ENCODE measurements at regions not wholly inside any gene's neighbourhood (a gene's known extent, or its start where the extent isn't known, plus 50 kb on each side); places are given as distances from the start of the nearest gene placed in this dataset.

- H3T11ph ChIP-seq (ENCODE audit: low read length): no peak overlapping the region
- Mint-ChIP-seq H3K4me1 (peaks cover 2 to 8% of the 10 kb centered on the region in 2 experiments), H3K27ac (no peak overlapping the region), H3K27me3 (ENCODE audit: low read depth) (no peaks in the 10 kb centered on the region; the same call in 1 of the 2 replicates), H3K36me3 (ENCODE audit: insufficient read depth in 1 of 3, low read depth in 3 of 3) (peaks cover 0 to 10% (median 7%) of the 10 kb centered on the region in 3 experiments; a peak in 5 of 7 replicates), H3K9me3 (peaks cover 7 to 10% of the 10 kb centered on the region in 2 experiments; a peak in 4 of 5 replicates), H3K4me3 (no peak overlapping the region)
- H3K9ac ChIP-seq (ENCODE audit: extremely low read depth, insufficient read length, low read length): no peak overlapping the region
- H2AFZ ChIP-seq (ENCODE audit: low read length): no peak overlapping the region
- no peak overlapping the region for H2BK5ac ChIP-seq (ENCODE audit: insufficient read length, low read length)
- no peak overlapping the region for H3K23ac ChIP-seq (ENCODE audit: insufficient read length, low read depth, low read length)
- no peaks in the 10 kb centered on the region for H3K79me2 ChIP-seq (ENCODE audit: insufficient read depth, low read length)
- no peak overlapping the region for H3K14ac ChIP-seq (ENCODE audit: insufficient read depth, low read length)
- H4K5ac ChIP-seq (ENCODE audit: insufficient read length, low read depth, low read length): no peak overlapping the region
- no peak overlapping the region for H2AK5ac ChIP-seq (ENCODE audit: insufficient read length, low read length)
- no peak overlapping the region for H3K4me2 ChIP-seq (ENCODE audit: insufficient read depth, insufficient read length, low read length)
- H2BK120ac ChIP-seq (ENCODE audit: low read depth, low read length, poor library complexity, severe bottlenecking): no peak overlapping the region
- H2BK20ac ChIP-seq (ENCODE audit: low read depth, low read length, poor library complexity, severe bottlenecking): no peak overlapping the region
- H3K27ac ChIP-seq (ENCODE audit: insufficient read length, low read depth, low read length): no peak overlapping the region
- H2BK15ac ChIP-seq (ENCODE audit: low read depth, low read length): no peak overlapping the region
- no peaks in the 10 kb centered on the region for H3K4me1 ChIP-seq (ENCODE audit: insufficient read depth, low read length)
- H4K8ac ChIP-seq (replicated peaks; ENCODE audit: insufficient read length, low read depth, low read length): no peak overlapping the region
- TF ChIP-seq CTCF (conservative IDR thresholded peaks at IDR 0.05): no peak
- no peak overlapping the region for H3K18ac ChIP-seq (ENCODE audit: insufficient read length, low read depth, low read length)
- H4K20me1 ChIP-seq (ENCODE audit: control insufficient read depth, insufficient read depth, insufficient read length): no peaks in the 10 kb centered on the region
- no peaks in the 10 kb centered on the region for H3K27me3 ChIP-seq (ENCODE audit: insufficient read depth, low read length)
- no peak for DNase-seq
- H2BK12ac ChIP-seq (ENCODE audit: insufficient read length, low read depth, low read length): no peak overlapping the region
- H3K4ac ChIP-seq (ENCODE audit: low read depth, low read length): no peak overlapping the region
- no peak overlapping the region for H3K56ac ChIP-seq (ENCODE audit: insufficient read length, low read depth, low read length)
- no peaks in the 10 kb centered on the region for H3K23me2 ChIP-seq (ENCODE audit: insufficient read length, low read depth, low read length, poor library complexity, severe bottlenecking)
- no peak overlapping the region for H4K91ac ChIP-seq (ENCODE audit: insufficient read length, low read depth, low read length)
- H3K79me1 ChIP-seq (ENCODE audit: insufficient read depth, low read depth, low read length, poor library complexity, severe bottlenecking): no peaks in the 10 kb centered on the region
- no peaks in the 10 kb centered on the region for H3K9me3 ChIP-seq (ENCODE audit: control insufficient read depth, low read depth, low read length)
- WGBS (ENCODE audit: extremely low coverage, insufficient read length, low lambda C conversion rate): 100% methylated on average over 2 of the region's 3 CpGs
These were observed 773.2 kb downstream of the FAM181B start for GRCh38 chr11:81960443-81960842.

All from H9 (cell line).